RWPE1 (cell line): ENCODE measurements at regions not wholly inside any gene's neighbourhood (a gene's known extent, or its start where the extent isn't known, plus 50 kb on each side); places are given as distances from the start of the nearest gene placed in this dataset.

Experiments
- CTCF ChIA-PET: fragments of 350-600 bp; sonication (Branson Sonifier 250); formaldehyde crosslinking; extraction: SDS; loops from one replicate; lab custom pipeline; 2021; lab: Yijun Ruan, JAX
- POLR2A ChIA-PET: fragments of 400-600 bp; formaldehyde crosslinking; extraction: SDS; loops from one replicate; lab custom pipeline; 2020; ENCODE audit warnings: antibody characterized with exemption; ENCODE audit not compliant: low non-redundant PET; lab: Yijun Ruan, JAX
- DNase-seq: peaks from one replicate; pipeline ENCODE4 v3.0.0; 2012; ENCODE audit warnings: low spot score
- H3K27ac ChIP-seq: fragments of 450-650 bp; 2 replicates; pipeline ENCODE4 v1.5.1; 2017
- TF ChIP-seq, protein P1 (sequence below): fragments of 450-650 bp; conservative IDR thresholded peaks from 2 replicates; pipeline ENCODE4 v1.5.1; 2017; ENCODE audit warnings: low read depth, mild to moderate bottlenecking

DNA sequence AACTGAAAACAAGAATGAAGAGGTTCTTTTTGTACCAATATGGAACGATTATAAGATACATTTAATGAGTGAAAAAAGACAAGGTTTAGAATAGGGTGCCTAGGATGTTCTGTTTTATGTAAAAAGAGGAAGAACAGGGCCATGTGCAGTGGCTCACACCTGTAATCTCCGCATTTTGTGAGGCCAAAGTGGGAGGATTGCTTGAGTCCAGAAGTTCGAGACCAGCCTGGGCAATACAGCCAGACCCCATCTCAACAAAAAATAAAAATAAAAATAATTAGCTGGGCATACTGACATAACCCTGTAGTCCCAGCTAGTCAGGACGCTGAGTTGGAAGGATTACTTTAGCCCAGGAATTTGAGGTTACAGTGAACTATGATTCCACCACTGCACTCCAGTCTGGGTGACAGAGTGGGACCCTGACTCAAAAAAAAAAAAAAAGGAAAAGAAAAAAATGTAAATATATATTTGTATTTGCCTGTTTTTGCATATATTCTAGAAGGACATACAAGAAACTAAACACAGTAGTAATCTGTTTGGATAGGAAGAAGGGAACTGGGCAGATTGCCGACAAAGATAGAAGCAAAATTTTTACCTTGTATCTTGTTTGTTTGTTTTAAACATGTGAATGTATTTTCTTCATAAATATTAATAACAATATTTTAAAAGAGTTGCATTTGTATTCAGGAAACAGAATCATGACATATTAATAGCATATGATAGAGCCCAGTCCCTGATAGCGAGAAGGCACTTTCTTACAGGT is 174.3 kb downstream of the SOX2 start:
- TF ChIP-seq, protein P1, sequence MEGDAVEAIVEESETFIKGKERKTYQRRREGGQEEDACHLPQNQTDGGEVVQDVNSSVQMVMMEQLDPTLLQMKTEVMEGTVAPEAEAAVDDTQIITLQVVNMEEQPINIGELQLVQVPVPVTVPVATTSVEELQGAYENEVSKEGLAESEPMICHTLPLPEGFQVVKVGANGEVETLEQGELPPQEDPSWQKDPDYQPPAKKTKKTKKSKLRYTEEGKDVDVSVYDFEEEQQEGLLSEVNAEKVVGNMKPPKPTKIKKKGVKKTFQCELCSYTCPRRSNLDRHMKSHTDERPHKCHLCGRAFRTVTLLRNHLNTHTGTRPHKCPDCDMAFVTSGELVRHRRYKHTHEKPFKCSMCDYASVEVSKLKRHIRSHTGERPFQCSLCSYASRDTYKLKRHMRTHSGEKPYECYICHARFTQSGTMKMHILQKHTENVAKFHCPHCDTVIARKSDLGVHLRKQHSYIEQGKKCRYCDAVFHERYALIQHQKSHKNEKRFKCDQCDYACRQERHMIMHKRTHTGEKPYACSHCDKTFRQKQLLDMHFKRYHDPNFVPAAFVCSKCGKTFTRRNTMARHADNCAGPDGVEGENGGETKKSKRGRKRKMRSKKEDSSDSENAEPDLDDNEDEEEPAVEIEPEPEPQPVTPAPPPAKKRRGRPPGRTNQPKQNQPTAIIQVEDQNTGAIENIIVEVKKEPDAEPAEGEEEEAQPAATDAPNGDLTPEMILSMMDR: no peak
- H3K27ac ChIP-seq: no peak overlapping the region
- DNase-seq: no peak
- CTCF ChIA-PET: no interaction called here
- POLR2A ChIA-PET: no interaction called here

DNA sequence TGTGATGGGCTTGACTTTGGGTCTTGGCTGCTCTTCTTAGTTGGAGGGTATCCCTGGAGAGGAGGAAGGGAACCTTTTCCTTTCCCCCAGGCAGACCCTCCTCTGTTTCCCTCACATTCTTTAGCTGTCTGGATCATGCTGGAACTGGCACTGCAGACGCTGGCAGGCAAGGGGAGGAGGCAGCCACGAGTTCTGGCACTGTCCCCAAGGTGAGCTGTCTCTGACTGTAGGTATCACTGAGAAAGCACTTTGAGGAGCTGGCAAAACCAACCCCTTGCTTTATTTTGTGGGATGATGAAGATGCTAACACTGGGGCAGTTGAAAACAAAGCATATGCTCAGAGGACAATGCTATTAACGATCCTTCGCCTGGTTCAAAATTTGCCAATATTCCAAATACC is 175.0 kb downstream of the SOX2 start:
- ChIA-PET CTCF (no interaction called here), POLR2A (no interaction called here)
- TF ChIP-seq, protein P1: no peak
- H3K27ac ChIP-seq: no peak overlapping the region
- peak; percentile 7 for DNase-seq

DNA sequence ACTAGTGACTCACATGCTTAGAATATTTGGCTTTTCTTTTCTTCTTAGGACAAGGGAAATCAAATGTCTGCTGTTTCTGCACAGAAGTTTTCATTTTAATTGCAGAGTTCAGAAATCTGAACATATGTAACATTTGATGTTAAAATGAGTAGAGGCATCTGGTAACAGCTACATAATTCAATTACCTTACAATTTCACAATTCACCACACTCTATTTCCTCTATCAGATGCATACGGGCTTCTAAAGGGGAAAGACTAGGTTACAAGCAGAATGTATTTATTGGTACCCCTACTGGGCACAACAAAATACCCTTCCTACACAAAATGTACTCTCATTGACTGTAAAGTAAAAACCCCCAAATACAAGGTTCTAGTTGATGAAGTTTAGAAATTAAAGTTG is 176.0 kb downstream of the SOX2 start:
- H3K27ac ChIP-seq: no peak overlapping the region
- ChIA-PET POLR2A (no interaction called here), CTCF (interaction anchor here (0.6 kb wide), 1 partner anchor 43 kb away, joined by 3 read pairs; no protein-coding TSS in a partner anchor)
- DNase-seq: no peak
- TF ChIP-seq, protein P1: no peak

DNA sequence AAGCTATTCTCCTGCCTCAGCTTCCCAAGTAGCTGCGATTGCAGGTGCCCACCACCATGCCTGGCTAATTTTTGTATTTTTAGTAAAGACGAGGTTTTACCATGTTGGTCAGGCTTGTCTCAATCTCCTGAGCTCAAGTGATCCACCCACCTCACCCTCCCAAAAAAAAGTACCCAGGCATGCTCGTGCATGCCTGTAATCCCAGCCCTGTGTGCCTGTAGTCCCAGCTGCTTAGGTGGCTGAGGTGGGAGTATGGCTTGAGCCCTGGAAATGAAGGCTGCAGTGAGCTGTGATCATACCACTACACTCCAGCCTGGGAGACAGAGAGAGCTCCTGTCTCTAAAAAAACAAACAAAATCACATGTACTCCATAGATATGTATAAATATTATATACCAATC is 176.5 kb downstream of the SOX2 start:
- TF ChIP-seq, protein P1: no peak
- CTCF ChIA-PET: interaction anchor here (0.6 kb wide), 1 partner anchor 42 kb away, joined by 3 read pairs; no protein-coding TSS in a partner anchor
- POLR2A ChIA-PET: interaction anchor here (0.6 to 0.7 kb wide), 2 partner anchors 63 to 800 kb away, joined by 3 to 6 read pairs; no protein-coding TSS in a partner anchor
- no peak for DNase-seq
- H3K27ac ChIP-seq: no peak overlapping the region

DNA sequence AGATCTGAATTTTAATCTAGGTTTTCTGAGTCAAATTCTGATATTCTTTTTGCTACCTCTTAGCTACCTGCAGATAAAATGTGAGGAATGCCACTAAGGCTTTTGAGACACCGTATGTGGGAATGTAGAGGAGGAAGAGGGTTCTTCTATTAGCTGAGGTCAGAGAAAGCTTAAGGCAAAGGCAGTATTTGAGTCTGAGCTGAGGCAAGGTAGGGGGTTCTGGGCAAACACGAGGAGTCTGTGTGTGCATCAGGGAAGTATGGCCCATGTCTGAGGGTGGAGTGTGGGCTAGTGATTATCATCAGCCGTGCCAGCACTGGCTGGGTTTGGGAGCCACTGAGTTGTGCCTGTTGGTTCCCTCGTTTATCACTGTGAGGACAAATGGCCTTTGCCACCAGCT is 181.1 kb downstream of the SOX2 start:
- ChIA-PET POLR2A (no interaction called here), CTCF (interaction anchor here (0.8 kb wide), 1 partner anchor 15 kb away, joined by 3 read pairs; no protein-coding TSS in a partner anchor)
- TF ChIP-seq, protein P1: no peak
- H3K27ac ChIP-seq: no peak overlapping the region
- DNase-seq: no peak

DNA sequence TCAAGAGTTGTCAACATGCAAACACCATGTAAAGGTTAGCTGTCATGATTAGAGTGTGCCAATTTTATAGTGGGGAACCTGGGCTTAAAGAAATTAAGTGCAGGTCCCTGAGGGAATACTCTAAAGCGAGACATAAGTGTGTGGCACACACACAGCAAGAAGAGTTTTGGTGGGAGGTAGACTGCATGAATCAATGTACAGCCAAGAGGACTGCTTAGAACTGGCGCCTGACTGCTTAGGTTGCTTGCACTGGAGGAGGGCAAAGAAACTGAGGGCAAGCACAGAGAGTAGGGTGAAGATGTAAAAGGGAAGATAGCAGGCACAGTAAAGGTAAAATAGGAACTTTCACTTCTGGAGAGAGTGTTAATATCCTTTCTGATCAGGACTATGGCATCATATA is 184.9 kb downstream of the SOX2 start:
- no peak overlapping the region for H3K27ac ChIP-seq
- CTCF ChIA-PET: no interaction called here
- POLR2A ChIA-PET: no interaction called here
- TF ChIP-seq, protein P1: no peak
- DNase-seq: no peak
